Kidney epithelial cell (primary cell): ENCODE measurements at regions not wholly inside any gene's neighbourhood (a gene's known extent, or its start where the extent isn't known, plus 50 kb on each side); places are given as distances from the start of the nearest gene placed in this dataset.

Experiments
- DNase-seq: peaks from one replicate; pipeline ENCODE4 v3.0.0-alpha.2; 2010; ENCODE audit warnings: low read depth
- H3K27me3 ChIP-seq: 2 replicates; pipeline ENCODE4 v1.6.0; 2011; ENCODE audit warnings: low read length; ENCODE audit not compliant: control insufficient read depth, insufficient read depth
- H3K36me3 ChIP-seq: 2 replicates; pipeline ENCODE4 v1.5.1; 2011; ENCODE audit warnings: low read length; ENCODE audit not compliant: control insufficient read depth, insufficient read depth
- H3K4me3 ChIP-seq: 2 replicates; pipeline ENCODE4 v1.5.1; 2011; ENCODE audit warnings: low read depth, mild to moderate bottlenecking, control low read depth, low read length
- TF ChIP-seq, protein P1 (sequence below): IDR thresholded peaks from 2 replicates; pipeline ENCODE4 v1.5.1; 2011; ENCODE audit warnings: mild to moderate bottlenecking, moderate library complexity, low read length, control low read depth, inconsistent platforms; ENCODE audit not compliant: insufficient read depth, poor library complexity, severe bottlenecking

DNA sequence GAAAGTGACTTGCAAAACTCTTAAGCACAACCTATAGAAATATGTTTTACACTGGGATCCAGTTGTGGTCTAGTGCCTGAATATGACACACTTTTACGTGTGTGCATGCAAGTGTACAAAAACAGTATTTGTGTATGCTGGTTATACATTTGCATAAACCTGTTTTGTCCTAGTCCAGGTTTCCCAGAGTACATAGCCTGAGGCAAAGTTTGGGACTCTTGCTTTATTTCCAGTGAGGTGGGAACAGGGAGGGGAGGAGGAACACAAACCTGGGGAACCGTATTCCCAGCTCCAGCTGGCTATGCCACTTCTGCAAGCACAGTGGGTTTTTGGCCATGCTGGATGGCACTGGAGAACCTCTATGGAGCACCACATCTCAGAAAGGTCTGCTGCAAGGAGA lies 481.1 kb upstream of the HS6ST1 start:
- Histone ChIP-seq H3K4me3 (no peak overlapping the region), H3K36me3 (no peaks in the 10 kb centered on the region), H3K27me3 (peaks cover 2% of the 10 kb centered on the region)
- no peak for DNase-seq
- TF ChIP-seq, protein P1, sequence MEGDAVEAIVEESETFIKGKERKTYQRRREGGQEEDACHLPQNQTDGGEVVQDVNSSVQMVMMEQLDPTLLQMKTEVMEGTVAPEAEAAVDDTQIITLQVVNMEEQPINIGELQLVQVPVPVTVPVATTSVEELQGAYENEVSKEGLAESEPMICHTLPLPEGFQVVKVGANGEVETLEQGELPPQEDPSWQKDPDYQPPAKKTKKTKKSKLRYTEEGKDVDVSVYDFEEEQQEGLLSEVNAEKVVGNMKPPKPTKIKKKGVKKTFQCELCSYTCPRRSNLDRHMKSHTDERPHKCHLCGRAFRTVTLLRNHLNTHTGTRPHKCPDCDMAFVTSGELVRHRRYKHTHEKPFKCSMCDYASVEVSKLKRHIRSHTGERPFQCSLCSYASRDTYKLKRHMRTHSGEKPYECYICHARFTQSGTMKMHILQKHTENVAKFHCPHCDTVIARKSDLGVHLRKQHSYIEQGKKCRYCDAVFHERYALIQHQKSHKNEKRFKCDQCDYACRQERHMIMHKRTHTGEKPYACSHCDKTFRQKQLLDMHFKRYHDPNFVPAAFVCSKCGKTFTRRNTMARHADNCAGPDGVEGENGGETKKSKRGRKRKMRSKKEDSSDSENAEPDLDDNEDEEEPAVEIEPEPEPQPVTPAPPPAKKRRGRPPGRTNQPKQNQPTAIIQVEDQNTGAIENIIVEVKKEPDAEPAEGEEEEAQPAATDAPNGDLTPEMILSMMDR: no peak

DNA sequence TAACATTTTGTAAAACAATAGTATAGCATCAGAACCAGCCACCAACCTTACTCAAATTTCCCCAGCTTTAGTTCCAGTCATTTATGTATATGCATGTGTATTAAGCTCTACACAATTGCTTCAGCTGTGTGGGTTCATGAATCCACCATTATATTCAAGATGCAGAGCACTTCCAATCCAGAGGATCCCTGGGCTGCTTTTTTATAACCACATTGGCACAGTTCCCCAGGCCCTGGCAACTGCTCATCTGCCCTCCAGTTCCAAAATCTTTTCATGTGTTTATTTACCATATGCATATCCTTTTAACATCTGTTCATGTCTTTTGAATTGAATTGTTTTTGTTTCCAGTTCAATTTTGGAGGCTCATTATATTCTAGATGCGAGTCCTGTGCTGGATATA lies 482.9 kb upstream of the HS6ST1 start:
- DNase-seq: no peak
- Histone ChIP-seq H3K27me3 (peaks cover 2% of the 10 kb centered on the region), H3K4me3 (no peak overlapping the region), H3K36me3 (no peaks in the 10 kb centered on the region)
- TF ChIP-seq, protein P1: no peak

DNA sequence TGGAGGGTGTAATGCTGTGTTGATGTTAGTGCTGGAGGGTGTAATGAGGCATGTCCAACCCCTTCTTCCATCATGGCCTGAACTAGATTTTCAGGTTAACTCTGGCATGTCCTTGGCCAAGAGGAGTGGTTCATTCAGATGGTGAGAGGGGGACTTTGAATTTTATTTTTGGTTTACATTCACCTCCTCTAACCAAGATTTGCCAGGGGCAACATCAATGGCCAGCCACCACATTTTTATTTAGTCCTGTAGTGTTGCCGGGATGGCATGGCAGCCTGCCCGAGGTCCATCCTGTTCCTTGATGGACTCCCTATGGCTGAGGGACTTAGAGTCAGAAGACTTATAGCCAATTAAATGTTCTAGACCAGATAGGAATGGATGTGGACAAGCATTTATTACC lies 484.6 kb upstream of the HS6ST1 start:
- TF ChIP-seq, protein P1: no peak
- H3K4me3 ChIP-seq: no peak overlapping the region

DNA sequence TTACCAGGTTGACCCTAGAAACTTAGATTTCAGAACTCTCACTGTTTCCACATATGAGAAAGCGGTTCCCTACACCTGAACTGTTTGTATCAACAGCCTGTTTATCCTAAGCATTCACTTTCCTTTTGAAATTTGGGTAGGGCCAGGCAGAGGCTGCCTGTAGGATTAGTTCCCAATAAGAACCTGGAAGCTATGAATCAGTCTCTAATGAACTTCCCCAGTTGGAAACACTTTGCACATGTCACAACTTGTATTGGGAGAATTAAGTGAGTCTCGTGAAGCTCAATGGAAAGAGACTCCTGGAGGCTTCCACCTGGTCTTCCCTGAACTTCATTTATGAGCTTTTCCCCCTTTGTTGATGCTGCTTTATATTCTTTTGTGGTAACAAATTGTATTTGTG lies 486.6 kb upstream of the HS6ST1 start:
- TF ChIP-seq, protein P1: no peak
- Histone ChIP-seq H3K36me3 (no peaks in the 10 kb centered on the region), H3K4me3 (no peak overlapping the region), H3K27me3 (no peaks in the 10 kb centered on the region)
- DNase-seq: no peak

More for the DNA sequence above, 484.6 kb upstream of the HS6ST1 start:
- H3K36me3 ChIP-seq: no peaks in the 10 kb centered on the region
- H3K27me3 ChIP-seq: no peaks in the 10 kb centered on the region
- no peak for DNase-seq

DNA sequence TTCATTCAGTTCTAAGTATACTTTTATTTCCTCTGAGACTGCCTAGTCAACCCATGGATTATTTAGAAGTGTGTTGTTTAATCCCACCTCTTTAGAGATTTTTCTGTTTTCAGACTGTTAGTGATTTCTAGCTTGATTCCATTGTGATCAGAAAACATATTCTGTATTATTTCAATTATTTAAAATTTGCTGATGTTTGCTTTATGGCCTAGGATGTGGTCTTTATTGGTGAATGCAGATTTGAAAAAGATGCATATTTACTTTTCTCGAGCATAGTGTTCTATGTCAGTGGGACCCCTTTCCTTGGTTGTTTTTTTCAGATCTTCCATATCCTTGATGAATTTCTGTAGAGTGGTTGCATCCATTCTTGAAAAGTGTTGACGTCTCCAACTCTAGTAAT lies 487.2 kb upstream of the HS6ST1 start:
- Histone ChIP-seq H3K4me3 (no peak overlapping the region), H3K27me3 (no peaks in the 10 kb centered on the region), H3K36me3 (no peaks in the 10 kb centered on the region)
- TF ChIP-seq, protein P1: no peak
- no peak for DNase-seq

DNA sequence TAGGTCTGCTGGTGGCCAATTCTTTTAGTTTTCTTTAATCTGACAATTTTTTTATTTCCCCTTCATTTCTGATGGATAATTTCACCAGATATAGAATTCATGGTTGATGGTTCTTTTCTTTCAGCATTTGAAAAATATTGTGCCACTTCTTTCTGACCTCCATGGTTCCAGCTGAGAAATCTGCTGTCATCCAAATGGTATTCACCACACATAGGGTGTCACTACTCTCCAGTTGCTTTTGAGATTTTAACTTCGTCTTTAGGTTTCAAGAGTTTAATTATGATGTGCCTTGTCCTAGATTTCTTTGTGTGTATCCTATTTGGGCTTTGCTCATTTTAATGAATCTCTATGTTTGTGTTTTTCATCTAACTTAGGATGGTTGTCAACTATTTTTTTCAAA lies 488.6 kb upstream of the HS6ST1 start:
- H3K27me3 ChIP-seq: no peaks in the 10 kb centered on the region
- no peak for DNase-seq
- H3K36me3 ChIP-seq: no peaks in the 10 kb centered on the region
- H3K4me3 ChIP-seq: no peak overlapping the region
- TF ChIP-seq, protein P1: no peak
